H1 (cell line): ENCODE measurements at regions not wholly inside any gene's neighbourhood (a gene's known extent, or its start where the extent isn't known, plus 50 kb on each side); places are given as distances from the start of the nearest gene placed in this dataset.

ENCODE experiments used
- CTCF ChIA-PET: fragments of 300-600 bp; sonication (Branson Sonifier 250); formaldehyde crosslinking; loops from one replicate; lab custom pipeline; 2021; ENCODE audit not compliant: partially characterized antibody; lab: Charles Lee
- POLR2A ChIA-PET: fragments of 300-600 bp; sonication (Branson Sonifier 250); formaldehyde crosslinking; loops from one replicate; lab custom pipeline; 2021; ENCODE audit warnings: inconsistent platforms; ENCODE audit not compliant: partially characterized antibody; lab: Charles Lee
- DNase-seq, 2 experiments: peaks; one replicate each; pipeline versions ENCODE4 v3.0.0 to v3.0.0-alpha.2; 2010 to 2022; ENCODE audit warnings: low spot score in 2 of 2, low read depth in 1 of 2, mixed read lengths in 1 of 2
- FAIRE-seq: peaks from 2 replicates; lab custom pipeline; 2011; peaks lifted over from hg19 to GRCh38; lab: Jason Lieb, UNC
- H2AFZ ChIP-seq: 2 replicates; pipeline ENCODE4 v1.8.1; 2012; ENCODE audit warnings: low read length, inconsistent platforms
- H2AK5ac ChIP-seq: 2 replicates; pipeline ENCODE4 v1.6.1; 2013; ENCODE audit warnings: low read depth, low read length
- H2BK120ac ChIP-seq: replicated peaks from 2 replicates; pipeline ENCODE3; 2013; ENCODE audit warnings: low read depth, low read length, inconsistent platforms
- H2BK12ac ChIP-seq: 2 replicates; pipeline ENCODE4 v1.6.1; 2013; ENCODE audit warnings: low read depth, low read length
- H2BK15ac ChIP-seq: 2 replicates; pipeline ENCODE4 v1.6.1; 2013; ENCODE audit warnings: low read length
- H2BK20ac ChIP-seq: 2 replicates; pipeline ENCODE4 v1.6.1; 2013; ENCODE audit warnings: low read length
- H2BK5ac ChIP-seq: 2 replicates; pipeline ENCODE4 v1.6.1; 2013; ENCODE audit warnings: low read depth, low read length
- H3K14ac ChIP-seq: 2 replicates; pipeline ENCODE4 v1.6.1; 2013; ENCODE audit warnings: inconsistent platforms; ENCODE audit not compliant: insufficient read length
- H3K18ac ChIP-seq: 2 replicates; pipeline ENCODE4 v1.6.1; 2013; ENCODE audit warnings: low read length; ENCODE audit errors: extremely low read depth
- H3K23ac ChIP-seq: 2 replicates; pipeline ENCODE4 v1.6.1; 2013; ENCODE audit warnings: inconsistent platforms; ENCODE audit not compliant: insufficient read length
- H3K23me2 ChIP-seq: 2 replicates; pipeline ENCODE4 v1.6.1; 2013; ENCODE audit warnings: low read depth, low read length
- H3K27ac ChIP-seq: 2 replicates; pipeline ENCODE4 v1.6.1; 2011; ENCODE audit warnings: low read depth, low read length, inconsistent platforms
- H3K27me3 ChIP-seq, 4 experiments: replicated peaks in 1 of 4; 1 replicate in 1 of 4; 2 replicates in 3 of 4; pipeline versions ENCODE4 v1.6.1 to v1.8.1; 2011 to 2013; ENCODE audit warnings: low read length in 3 of 4, mild to moderate bottlenecking in 3 of 4, inconsistent platforms in 2 of 4, mixed read lengths in 2 of 4, moderate library complexity in 1 of 4; ENCODE audit not compliant: control insufficient read depth in 3 of 4, insufficient read depth in 3 of 4; ENCODE audit errors: extremely low read depth in 1 of 4
- H3K36me3 ChIP-seq, 4 experiments: 2 replicates each; pipeline versions ENCODE4 v1.6.1 to v1.8.1; 2011 to 2013; ENCODE audit warnings: mild to moderate bottlenecking in 4 of 4, low read length in 3 of 4, moderate library complexity in 2 of 4, control low read depth in 1 of 4, inconsistent platforms in 1 of 4; ENCODE audit not compliant: insufficient read depth in 4 of 4, control insufficient read depth in 2 of 4
- H3K4ac ChIP-seq: replicated peaks from 2 replicates; pipeline ENCODE3; 2013; ENCODE audit warnings: low read length, low read depth, mixed read lengths, inconsistent platforms; ENCODE audit not compliant: insufficient read length
- H3K4me1 ChIP-seq, 4 experiments: replicated peaks in 1 of 4; 1 replicate in 1 of 4; 2 replicates in 3 of 4; pipeline versions ENCODE4 v1.6.1 to v1.8.1; 2011 to 2013; ENCODE audit warnings: low read length in 3 of 4, inconsistent platforms in 2 of 4, mixed read lengths in 1 of 4; ENCODE audit not compliant: insufficient read depth in 4 of 4, control insufficient read depth in 3 of 4
- H3K4me2 ChIP-seq, 2 experiments: 2 replicates each; pipeline versions ENCODE4 v1.6.1 to v1.8.1; 2011 to 2013; ENCODE audit warnings: low read depth in 2 of 2, low read length in 2 of 2, control low read depth in 1 of 2, inconsistent platforms in 1 of 2, mild to moderate bottlenecking in 1 of 2; ENCODE audit not compliant: insufficient read depth in 1 of 2
- H3K4me3 ChIP-seq, 4 experiments: fragments of 200-600, 300-600 bp in 1 of 4; sonication (generic), shearing (Covaris generic), sonication (Bioruptor Twin) in 1 of 4; 2 replicates each; pipeline versions ENCODE4 v1.5.1 to v1.8.1; 2011 to 2016; ENCODE audit warnings: low read length in 4 of 4, low read depth in 3 of 4, control low read depth in 2 of 4, inconsistent platforms in 2 of 4, mild to moderate bottlenecking in 2 of 4, mixed read lengths in 1 of 4, moderate library complexity in 1 of 4; ENCODE audit not compliant: insufficient read depth in 2 of 4; ENCODE audit errors: extremely low read depth in 1 of 4
- H3K56ac ChIP-seq: replicated peaks from 2 replicates; pipeline ENCODE3; 2013; ENCODE audit warnings: low read depth, mild to moderate bottlenecking, mixed read lengths, low read length, inconsistent platforms; ENCODE audit not compliant: insufficient read length
- H3K79me1 ChIP-seq: 2 replicates; pipeline ENCODE4 v1.6.1; 2013; ENCODE audit warnings: low read depth, low read length, control low read depth
- H3K79me2 ChIP-seq, 2 experiments: 2 replicates each; pipeline versions ENCODE4 v1.6.1 to v1.8.1; 2012 to 2013; ENCODE audit warnings: low read length in 2 of 2, mild to moderate bottlenecking in 2 of 2, inconsistent platforms in 1 of 2; ENCODE audit not compliant: insufficient read depth in 2 of 2, control insufficient read depth in 1 of 2
- H3K9ac ChIP-seq, 4 experiments: replicated peaks in 1 of 4; 1 replicate in 1 of 4; 2 replicates in 3 of 4; pipeline versions ENCODE4 v1.6.1 to v1.8.1; 2011 to 2013; ENCODE audit warnings: low read depth in 3 of 4, low read length in 3 of 4, control low read depth in 2 of 4, mild to moderate bottlenecking in 2 of 4, moderate library complexity in 2 of 4, inconsistent platforms in 1 of 4; ENCODE audit errors: extremely low read depth in 1 of 4
- H3K9me3 ChIP-seq, 2 experiments: 2 replicates each; pipeline versions ENCODE4 v1.6.1 to v1.8.1; 2012 to 2013; ENCODE audit warnings: mild to moderate bottlenecking in 2 of 2, moderate library complexity in 2 of 2, control low read depth in 1 of 2, inconsistent platforms in 1 of 2, low read depth in 1 of 2, low read length in 1 of 2, mixed read lengths in 1 of 2; ENCODE audit not compliant: insufficient read depth in 2 of 2
- H4K20me1 ChIP-seq, 2 experiments: replicated peaks in 1 of 2; 2 replicates each; pipeline versions ENCODE3 to v1.8.1; 2011 to 2013; ENCODE audit warnings: inconsistent platforms in 2 of 2, low read length in 2 of 2, mild to moderate bottlenecking in 1 of 2; ENCODE audit not compliant: insufficient read depth in 2 of 2, control insufficient read depth in 1 of 2
- H4K5ac ChIP-seq: 2 replicates; pipeline ENCODE4 v1.6.1; 2013; ENCODE audit warnings: low read length, low read depth, mixed read lengths, inconsistent platforms; ENCODE audit not compliant: insufficient read length
- H4K8ac ChIP-seq: 2 replicates; pipeline ENCODE4 v1.8.0; 2013; ENCODE audit warnings: mild to moderate bottlenecking, moderate library complexity, low read length, inconsistent platforms; ENCODE audit not compliant: insufficient read depth; ENCODE audit errors: extremely low read depth
- H4K91ac ChIP-seq: replicated peaks from 2 replicates; pipeline ENCODE3; 2013; ENCODE audit warnings: low read length, mixed read lengths, inconsistent platforms; ENCODE audit not compliant: insufficient read length
- BCL11A ChIP-seq, 2 experiments: IDR thresholded peaks; one replicate each; pipeline ENCODE4 v1.6.1; 2011; ENCODE audit warnings: low read depth in 2 of 2, low read length in 2 of 2, mild to moderate bottlenecking in 2 of 2
- CBX8 ChIP-seq: fragments of 300-800, 300-1000 bp; sonication (generic); IDR thresholded peaks from 2 replicates; pipeline ENCODE4 v1.7.1; 2016; ENCODE audit warnings: low read depth, low read length, borderline replicate concordance
- CEBPB ChIP-seq: IDR thresholded peaks from 2 replicates; pipeline ENCODE4 v1.6.1; 2012; ENCODE audit warnings: low read depth, low read length
- CTBP2 ChIP-seq: IDR thresholded peaks from 2 replicates; pipeline ENCODE4 v1.7.0; 2011; ENCODE audit warnings: borderline replicate concordance, mild to moderate bottlenecking, moderate library complexity, mixed read lengths, low read length; ENCODE audit not compliant: insufficient read depth, insufficient read length
- HDAC2 ChIP-seq, 2 experiments: fragments of 300-600 bp in 1 of 2; sonication (generic) in 1 of 2; IDR thresholded peaks; 2 replicates each; pipeline ENCODE4 v1.6.1; 2011 to 2012; ENCODE audit warnings: low read depth in 2 of 2, low read length in 2 of 2, mild to moderate bottlenecking in 2 of 2, moderate library complexity in 2 of 2, borderline replicate concordance in 1 of 2, inconsistent platforms in 1 of 2
- JUN ChIP-seq: IDR thresholded peaks from 2 replicates; pipeline ENCODE4 v1.6.1; 2011; ENCODE audit warnings: low read depth, mild to moderate bottlenecking, improper control_type of control experiment, low read length
- KDM5A ChIP-seq: fragments of 200-600 bp; IDR thresholded peaks from 2 replicates; pipeline ENCODE4 v1.7.1; 2012; ENCODE audit warnings: mild to moderate bottlenecking, low read length, inconsistent platforms, mixed read lengths
- NRF1 ChIP-seq: IDR thresholded peaks from 2 replicates; pipeline ENCODE4 v1.6.1; 2011; ENCODE audit warnings: mild to moderate bottlenecking, low read depth, low read length, improper control_type of control experiment
- RXRA ChIP-seq: IDR thresholded peaks from 2 replicates; pipeline ENCODE4 v1.6.1; 2011; ENCODE audit warnings: low read depth, mild to moderate bottlenecking, low read length, moderate library complexity; ENCODE audit not compliant: insufficient read depth
- TBP ChIP-seq: IDR thresholded peaks from 2 replicates; pipeline ENCODE4 v1.6.1; 2011; ENCODE audit warnings: low read depth, low read length, improper control_type of control experiment
- USF2 ChIP-seq: IDR thresholded peaks from 2 replicates; pipeline ENCODE4 v1.6.1; 2011; ENCODE audit warnings: low read length, improper control_type of control experiment
- WGBS, 2 experiments: shearing (Covaris generic) in 1 of 2; methylation state at CpG; one replicate each; pipeline versions ENCODE4 v1.1.6 to v1.1.7; 2013 to 2015; ENCODE audit warnings: low lambda C conversion rate in 2 of 2, mixed read lengths in 2 of 2, inconsistent platforms in 1 of 2, low coverage in 1 of 2, missing lambda C conversion rate in 1 of 2; ENCODE audit not compliant: insufficient replicate concordance in 2 of 2, insufficient coverage in 1 of 2, insufficient read length in 1 of 2; ENCODE audit errors: extremely low coverage in 1 of 2, missing lambda C conversion rate in 1 of 2; 5-methylcytosine and 5-hydroxymethylcytosine counted together

GRCh38 chr14:83864106-83864505, 1665.8 kb upstream of the FLRT2 start:
- Histone ChIP-seq H3K14ac (no peak overlapping the region), H3K9ac (no peak overlapping the region), H3K36me3 (no peaks in the 10 kb centered on the region), H2AFZ (no peak overlapping the region), H3K9me3 (no peaks in the 10 kb centered on the region), H3K27me3 (no peaks in the 10 kb centered on the region), H3K4me2 (no peak overlapping the region), H3K79me1 (no peaks in the 10 kb centered on the region), H4K20me1 (no peaks in the 10 kb centered on the region), H3K56ac (no peak overlapping the region), H2BK12ac (no peak overlapping the region), H2AK5ac (no peak overlapping the region), H4K91ac (no peak overlapping the region), H4K5ac (no peak overlapping the region), H3K27ac (no peak overlapping the region), H2BK20ac (no peak overlapping the region)
- CTCF ChIA-PET, result interaction anchor here (1.4 kb wide), 1 partner anchor 11 kb away, joined by 3 read pairs; no protein-coding TSS in a partner anchor
- DNase-seq, result no peak
- 91% methylated on average over 5 of the region's 5 CpGs; no CpG with 5 or more reads in 1 of the 2 experiments for WGBS, 2 experiments
- TF ChIP-seq JUN, result no peak
- no peak for TF ChIP-seq CEBPB
- TF ChIP-seq CTBP2, result no peak
- no peak for TF ChIP-seq KDM5A
- no peak for TF ChIP-seq RXRA
- TF ChIP-seq NRF1, result no peak
- no peak for TF ChIP-seq USF2
- TF ChIP-seq HDAC2 (IDR thresholded peaks at IDR 0.05; ENCODE audit: borderline replicate concordance in 1 of 2, low read depth in 2 of 2, low read length in 2 of 2), result no peak
- TF ChIP-seq CBX8, result no peak
- TF ChIP-seq BCL11A (IDR thresholded peaks at IDR 0.05; ENCODE audit: low read depth in 2 of 2, low read length in 2 of 2), result no peak
- TF ChIP-seq TBP, result no peak
- TF ChIP-seq, all 59 proteins: peak for 0
- H3K18ac ChIP-seq, result no peak overlapping the region
- H3K4me1 ChIP-seq, result peaks cover 0 to 3% (median 0%) of the 10 kb centered on the region in 4 experiments; a peak in 1 of 7 replicates
- H3K79me2 ChIP-seq, result no peaks in the 10 kb centered on the region
- H2BK120ac ChIP-seq, result no peak overlapping the region
- no peak overlapping the region for H4K8ac ChIP-seq
- H3K4ac ChIP-seq, result no peak overlapping the region
- no peak overlapping the region for H2BK15ac ChIP-seq
- H3K23me2 ChIP-seq, result no peaks in the 10 kb centered on the region
- no peak overlapping the region for H3K4me3 ChIP-seq
- POLR2A ChIA-PET, result no interaction called here
- H3K23ac ChIP-seq, result no peak overlapping the region
- no peak overlapping the region for H2BK5ac ChIP-seq
- FAIRE-seq, result no peak
